ENCODE measurements at regions not wholly inside any gene's neighbourhood (a gene's known extent, or its start where the extent isn't known, plus 50 kb on each side); places are given as distances from the start of the nearest gene placed in this dataset.
A peak's percentile ranks its signal among the peaks of the same experiment; 100 is the strongest.

DNA sequence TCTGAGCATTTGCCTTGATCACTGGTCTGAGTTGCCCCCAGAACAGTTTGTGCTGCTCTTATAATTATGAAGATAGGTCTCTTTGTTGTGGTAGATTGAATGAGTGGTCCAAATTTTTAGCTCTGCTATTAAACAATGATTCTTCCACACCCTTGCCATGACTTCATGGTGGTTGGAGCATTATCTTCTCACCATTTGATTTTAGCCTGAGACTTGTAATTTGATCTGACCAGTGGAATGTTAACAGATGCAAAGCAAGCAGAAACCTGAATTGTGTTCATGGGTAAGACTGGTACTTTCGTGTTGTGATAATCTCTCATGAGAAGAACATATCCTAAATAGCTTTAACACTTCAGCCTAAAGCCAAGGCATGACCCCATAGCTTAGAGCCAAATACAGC is 139.1 kb downstream of the TFPI2 start:
- no peak overlapping the region for H3K4me3 ChIP-seq (replicated peaks; ENCODE audit: low read depth, low read length)
- DNase-seq (ENCODE audit: low read depth) = no peak
- TF ChIP-seq, protein P1, sequence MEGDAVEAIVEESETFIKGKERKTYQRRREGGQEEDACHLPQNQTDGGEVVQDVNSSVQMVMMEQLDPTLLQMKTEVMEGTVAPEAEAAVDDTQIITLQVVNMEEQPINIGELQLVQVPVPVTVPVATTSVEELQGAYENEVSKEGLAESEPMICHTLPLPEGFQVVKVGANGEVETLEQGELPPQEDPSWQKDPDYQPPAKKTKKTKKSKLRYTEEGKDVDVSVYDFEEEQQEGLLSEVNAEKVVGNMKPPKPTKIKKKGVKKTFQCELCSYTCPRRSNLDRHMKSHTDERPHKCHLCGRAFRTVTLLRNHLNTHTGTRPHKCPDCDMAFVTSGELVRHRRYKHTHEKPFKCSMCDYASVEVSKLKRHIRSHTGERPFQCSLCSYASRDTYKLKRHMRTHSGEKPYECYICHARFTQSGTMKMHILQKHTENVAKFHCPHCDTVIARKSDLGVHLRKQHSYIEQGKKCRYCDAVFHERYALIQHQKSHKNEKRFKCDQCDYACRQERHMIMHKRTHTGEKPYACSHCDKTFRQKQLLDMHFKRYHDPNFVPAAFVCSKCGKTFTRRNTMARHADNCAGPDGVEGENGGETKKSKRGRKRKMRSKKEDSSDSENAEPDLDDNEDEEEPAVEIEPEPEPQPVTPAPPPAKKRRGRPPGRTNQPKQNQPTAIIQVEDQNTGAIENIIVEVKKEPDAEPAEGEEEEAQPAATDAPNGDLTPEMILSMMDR (IDR thresholded peaks at IDR 0.05; ENCODE audit: low read length, missing control alignments) = no peak

DNA sequence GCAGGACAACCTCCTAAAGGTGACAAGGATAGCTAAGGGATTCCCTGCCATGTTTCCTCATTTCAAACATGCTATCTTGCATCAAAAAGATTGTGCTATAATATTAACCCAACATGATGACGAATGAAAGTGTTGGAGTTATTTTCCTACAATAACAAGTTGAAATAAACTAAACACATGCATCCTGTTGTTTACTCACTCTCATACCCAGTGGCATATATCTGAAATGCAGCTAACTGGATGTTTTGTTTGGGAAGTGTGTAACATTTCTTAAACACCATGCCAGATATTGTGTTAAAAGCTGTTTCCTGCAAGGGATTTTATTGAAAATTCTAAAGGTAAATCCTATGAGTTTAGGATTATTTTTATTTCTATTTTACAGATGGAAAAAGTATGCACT is 139.6 kb downstream of the TFPI2 start:
- no peak for DNase-seq (ENCODE audit: low read depth)
- TF ChIP-seq, protein P1 (IDR thresholded peaks at IDR 0.05; ENCODE audit: low read length, missing control alignments) = no peak
- H3K4me3 ChIP-seq (replicated peaks; ENCODE audit: low read depth, low read length) = no peak overlapping the region

DNA sequence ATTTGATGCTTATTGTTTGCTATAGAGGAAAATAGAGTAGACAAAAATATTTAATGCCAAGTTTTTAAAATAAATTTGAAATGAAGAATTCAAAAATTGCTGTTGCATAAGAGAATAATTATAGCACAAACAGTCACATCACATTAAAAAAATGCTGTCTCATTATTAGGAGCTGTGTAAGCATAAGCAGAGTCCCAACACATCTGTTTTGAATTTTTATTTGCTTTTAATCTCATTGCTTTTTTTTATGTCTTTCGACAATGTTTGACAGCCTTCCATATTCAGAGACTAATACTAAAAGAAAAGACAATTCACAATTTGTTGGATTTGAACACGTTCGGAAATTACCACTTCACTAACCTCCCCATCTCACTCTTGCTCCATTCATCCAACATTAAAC is 143.5 kb downstream of the TFPI2 start:
- DNase-seq (ENCODE audit: low read depth) = no peak
- H3K4me3 ChIP-seq (replicated peaks; ENCODE audit: low read depth, low read length) = no peak overlapping the region
- TF ChIP-seq, protein P1 (IDR thresholded peaks at IDR 0.05; ENCODE audit: low read length, missing control alignments) = no peak

DNA sequence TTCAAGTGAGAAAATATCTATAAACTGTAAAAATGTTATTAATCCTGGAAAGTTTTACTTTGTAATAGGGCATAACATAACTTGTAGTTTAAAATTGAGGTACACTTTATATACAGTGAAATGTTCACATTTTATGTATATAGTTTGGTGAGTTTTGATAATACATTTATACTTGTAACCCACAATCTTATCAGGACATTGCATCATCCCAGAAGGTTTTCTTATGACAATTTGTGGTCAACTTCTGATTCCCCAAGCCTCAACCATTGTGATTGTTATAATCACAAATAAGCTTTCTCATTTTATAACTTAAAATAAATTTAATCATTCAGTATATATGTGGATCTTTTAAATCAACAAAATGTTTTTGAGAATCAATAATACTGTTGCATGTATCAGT is 151.1 kb downstream of the TFPI2 start:
- no peak overlapping the region for H3K4me3 ChIP-seq (replicated peaks; ENCODE audit: low read depth, low read length)
- TF ChIP-seq, protein P1 (IDR thresholded peaks at IDR 0.05; ENCODE audit: low read length, missing control alignments) = no peak
- no peak for DNase-seq (ENCODE audit: low read depth)

DNA sequence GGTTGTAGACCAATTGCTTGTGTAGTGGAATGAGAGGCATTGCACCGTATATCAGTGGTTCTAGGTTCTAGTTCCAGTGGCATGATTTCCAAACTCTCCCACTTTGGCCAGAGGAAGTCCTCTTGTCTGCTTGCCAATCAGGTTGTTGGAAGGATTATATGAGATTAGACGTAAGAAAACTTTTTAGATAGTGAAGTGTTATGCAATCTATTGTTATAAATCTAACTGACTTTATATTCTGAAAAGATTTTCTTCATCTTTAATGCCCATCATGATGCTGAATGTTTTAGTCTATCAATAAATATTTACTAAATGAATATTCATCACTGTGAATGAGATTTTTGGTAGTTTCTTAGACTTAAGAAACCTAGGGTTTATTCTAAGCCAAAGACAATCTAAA is 152.6 kb downstream of the TFPI2 start:
- DNase-seq (ENCODE audit: low read depth) = peak; percentile 11
- H3K4me3 ChIP-seq (replicated peaks; ENCODE audit: low read depth, low read length) = no peak overlapping the region
- TF ChIP-seq, protein P1 (IDR thresholded peaks at IDR 0.05; ENCODE audit: low read length, missing control alignments) = no peak

DNA sequence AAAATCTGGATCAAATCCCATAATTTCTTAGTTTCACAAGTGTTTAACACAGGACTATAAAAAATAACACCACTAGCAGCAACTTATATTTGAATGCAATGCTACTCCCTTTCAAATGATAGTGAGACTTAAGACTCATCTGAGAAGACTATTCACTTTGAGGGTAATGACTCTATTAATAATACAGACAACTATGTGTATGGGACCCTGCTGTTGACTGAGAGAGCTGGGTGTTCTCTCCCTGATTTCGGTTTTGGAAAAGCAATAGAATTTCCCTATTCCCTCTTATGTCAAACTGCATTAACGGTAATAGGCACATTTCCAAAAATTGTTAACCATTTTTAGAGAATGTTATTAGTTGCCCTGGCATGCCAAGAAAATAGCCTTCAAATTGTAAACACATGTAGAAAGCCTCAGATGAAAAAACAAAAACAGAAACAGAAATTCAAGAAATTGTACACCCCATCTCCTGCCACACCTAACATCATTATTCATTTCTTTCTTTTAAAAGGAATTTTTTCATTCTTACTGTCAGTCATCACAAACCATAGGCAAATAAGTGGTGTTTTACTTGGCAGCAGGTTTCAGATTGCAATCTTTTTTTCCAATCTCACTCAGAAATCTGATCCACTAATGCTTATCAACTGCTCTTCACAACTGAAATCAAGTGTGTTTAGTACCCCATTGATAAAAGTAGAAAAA is 153.7 kb downstream of the TFPI2 start:
- TF ChIP-seq, protein P1 (IDR thresholded peaks at IDR 0.05; ENCODE audit: low read length, missing control alignments) = no peak
- H3K4me3 ChIP-seq (replicated peaks; ENCODE audit: low read depth, low read length) = no peak overlapping the region
- no peak for DNase-seq (ENCODE audit: low read depth)

DNA sequence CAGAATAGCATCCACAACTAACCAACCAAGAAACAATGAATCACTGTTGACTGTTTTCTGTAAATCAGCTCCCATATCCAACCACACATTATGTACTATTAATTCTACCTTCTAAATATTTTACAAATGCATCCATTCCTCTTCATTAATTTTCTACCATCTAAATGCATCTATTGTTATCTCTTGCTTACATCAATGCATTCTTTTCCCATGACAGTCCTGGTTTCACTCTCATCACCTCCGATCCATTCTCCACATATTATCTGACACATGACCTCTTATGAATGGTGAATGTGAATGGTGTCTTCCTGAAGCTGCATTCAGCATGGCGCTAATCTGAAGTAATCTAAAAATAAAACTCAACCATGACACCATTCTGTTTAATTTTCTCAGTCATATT is 153.8 kb upstream of the CALCR start:
- TF ChIP-seq, protein P1 (IDR thresholded peaks at IDR 0.05; ENCODE audit: low read length, missing control alignments) = no peak

More for the DNA sequence above, 153.8 kb upstream of the CALCR start:
- no peak for DNase-seq (ENCODE audit: low read depth)
- H3K4me3 ChIP-seq (replicated peaks; ENCODE audit: low read depth, low read length) = no peak overlapping the region
